ENCODE measurements at regions not wholly inside any gene's neighbourhood (a gene's known extent, or its start where the extent isn't known, plus 50 kb on each side); places are given as distances from the start of the nearest gene placed in this dataset.

GRCh38 chr2:128401680-128402079 lies 83.0 kb upstream of the HS6ST1 start:
- no peaks in the 10 kb centered on the region for H4K20me1 ChIP-seq (replicated peaks; ENCODE audit: control insufficient read depth, extremely low read depth, insufficient read depth, low read length)
- FAIRE-seq (no peak), DNase-seq (ENCODE audit: low read depth, low spot score) (no peak)
- H3K79me2 ChIP-seq (ENCODE audit: control insufficient read depth, insufficient read depth, low read length) = no peaks in the 10 kb centered on the region
- no peak overlapping the region for H2AFZ ChIP-seq (ENCODE audit: low read depth, low read length)
- no peak overlapping the region for H3K4me2 ChIP-seq (ENCODE audit: insufficient read depth, low read length)
- no peaks in the 10 kb centered on the region for H3K4me1 ChIP-seq (ENCODE audit: control insufficient read depth, extremely low read depth, insufficient read depth, low read length)
- no peaks in the 10 kb centered on the region for H3K27me3 ChIP-seq (ENCODE audit: control insufficient read depth in 2 of 2, insufficient read depth in 2 of 2, low read length in 2 of 2)
- no peaks in the 10 kb centered on the region for H3K9me1 ChIP-seq (replicated peaks; ENCODE audit: control insufficient read depth, extremely low read depth, insufficient read depth, low read length)
- no TSS peak for BruUV-seq (replicated peaks)
- intact Hi-C loops (cut with micrococcal nuclease) = no loop called here
- no peak overlapping the region for H3K27ac ChIP-seq (ENCODE audit: insufficient read depth, low read depth, low read length)
- no peak overlapping the region for H3K9ac ChIP-seq (replicated peaks; ENCODE audit: extremely low read depth, insufficient read depth, low read length)
- no peaks in the 10 kb centered on the region for H3K9me3 ChIP-seq (replicated peaks; ENCODE audit: control insufficient read depth, insufficient read depth, low read length)
- dilution Hi-C loops (cut with MboI; ENCODE audit: extremely low pct_ligation_motif_present, low sequenced_read_pairs) = no loop called here
- POLR2A ChIA-PET = no interaction called here
- no peaks in the 10 kb centered on the region for H3K36me3 ChIP-seq (ENCODE audit: control insufficient read depth in 2 of 2, extremely low read depth in 1 of 2, insufficient read depth in 2 of 2, low read length in 2 of 2)
- H3K4me3 ChIP-seq (replicated peaks in 1 of 3; ENCODE audit: insufficient read depth in 1 of 3, low read depth in 1 of 3, low read length in 3 of 3) = no peak overlapping the region
- CTCF ChIA-PET = no interaction called here
- TF ChIP-seq MAX (IDR thresholded peaks at IDR 0.05; ENCODE audit: insufficient read depth, insufficient read length) (no peak), FOS (IDR thresholded peaks at IDR 0.05; ENCODE audit: borderline replicate concordance, insufficient read depth, low read length) (no peak), MYC (IDR thresholded peaks at IDR 0.05; ENCODE audit: low read depth, low read length) (no peak), POLR2A (IDR thresholded peaks at IDR 0.05; ENCODE audit: low read depth, low read length) (no peak), JUN (IDR thresholded peaks at IDR 0.05; ENCODE audit: borderline replicate concordance, insufficient read depth, insufficient read length, low read depth) (no peak), GATA2 (IDR thresholded peaks at IDR 0.05; ENCODE audit: insufficient read depth, insufficient read length, low read depth, low read length) (no peak), POLR2AphosphoS5 (IDR thresholded peaks at IDR 0.05; ENCODE audit: insufficient read depth, low read depth, low read length) (no peak), EZH2 (IDR thresholded peaks at IDR 0.05; ENCODE audit: borderline replicate concordance, low read depth, low read length, severe bottlenecking) (no peak), CTCF (IDR thresholded peaks at IDR 0.05; ENCODE audit: extremely low read depth in 1 of 2, insufficient read depth in 1 of 2, low read depth in 1 of 2, low read length in 2 of 2) (no peak)
